ENCODE measurements at regions not wholly inside any gene's neighbourhood (a gene's known extent, or its start where the extent isn't known, plus 50 kb on each side); places are given as distances from the start of the nearest gene placed in this dataset.

GRCh38 chr10:125482108-125482507 is 200.9 kb downstream of the TEX36 start:
- Histone ChIP-seq H3K9me3 (ENCODE audit: control extremely low read depth in 1 of 5, control insufficient read depth in 4 of 5, insufficient read depth in 2 of 5, low read depth in 1 of 5, low read length in 4 of 5) (peaks cover 0 to 1% (median 0%) of the 10 kb centered on the region in 5 experiments), H3K27ac (ENCODE audit: insufficient read depth in 1 of 2, low read depth in 1 of 2, low read length in 2 of 2, poor library complexity in 1 of 2, severe bottlenecking in 2 of 2) (no peak overlapping the region), H3K36me3 (ENCODE audit: control insufficient read depth in 4 of 4, insufficient read depth in 4 of 4, low read length in 3 of 4) (no peaks in the 10 kb centered on the region), H3K27me3 (replicated peaks in 2 of 5; ENCODE audit: control insufficient read depth in 4 of 5, insufficient read depth in 5 of 5, low read length in 4 of 5) (peaks cover 0 to 29% (median 4%) of the 10 kb centered on the region in 5 experiments), H3K4me3 (ENCODE audit: control insufficient read depth in 1 of 7, extremely low read depth in 1 of 7, insufficient read depth in 4 of 7, low read depth in 2 of 7, low read length in 6 of 7) (no peak overlapping the region), H3K4me1 (ENCODE audit: control extremely low read depth in 1 of 4, control insufficient read depth in 4 of 4, insufficient read depth in 4 of 4, low read length in 3 of 4) (no peaks in the 10 kb centered on the region)
- CTCF ChIA-PET: no interaction called here
- no CpG with 5 or more reads among the region's 2 CpGs for whole genome bisulfite sequencing (ENCODE audit: insufficient coverage)
- POLR2A ChIA-PET: no interaction called here
- no peak for DNase-seq

DNA sequence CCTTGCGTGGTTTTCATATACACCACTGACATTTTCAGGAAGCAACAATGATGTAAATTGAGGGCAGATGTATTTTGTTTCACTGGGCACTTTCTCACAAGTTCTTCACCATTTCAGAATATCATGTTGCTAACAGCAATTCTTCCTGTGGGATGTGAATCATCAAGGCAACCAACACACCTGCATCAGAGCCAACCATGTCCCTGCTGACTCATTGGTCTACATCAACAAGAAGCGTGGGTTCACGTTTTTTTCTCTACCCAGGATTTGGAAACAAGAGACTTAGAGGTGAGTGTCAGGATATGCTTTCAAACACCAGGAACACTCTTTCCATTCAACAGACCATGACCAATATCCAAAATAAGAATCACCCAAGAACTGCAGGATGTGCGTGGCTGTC is 203.9 kb downstream of the TEX36 start:
- ChIA-PET POLR2A (no interaction called here), CTCF (no interaction called here)
- Histone ChIP-seq H3K4me1 (ENCODE audit: control extremely low read depth in 1 of 4, control insufficient read depth in 4 of 4, insufficient read depth in 4 of 4, low read length in 3 of 4) (no peaks in the 10 kb centered on the region), H3K9me3 (ENCODE audit: control extremely low read depth in 1 of 5, control insufficient read depth in 4 of 5, insufficient read depth in 2 of 5, low read depth in 1 of 5, low read length in 4 of 5) (no peaks in the 10 kb centered on the region), H3K27me3 (replicated peaks in 2 of 5; ENCODE audit: control insufficient read depth in 4 of 5, insufficient read depth in 5 of 5, low read length in 4 of 5) (peaks cover 0 to 23% (median 6%) of the 10 kb centered on the region in 5 experiments), H3K36me3 (ENCODE audit: control insufficient read depth in 4 of 4, insufficient read depth in 4 of 4, low read length in 3 of 4) (no peaks in the 10 kb centered on the region), H3K4me3 (ENCODE audit: control insufficient read depth in 1 of 7, extremely low read depth in 1 of 7, insufficient read depth in 4 of 7, low read depth in 2 of 7, low read length in 6 of 7) (no peak overlapping the region), H3K27ac (ENCODE audit: insufficient read depth in 1 of 2, low read depth in 1 of 2, low read length in 2 of 2, poor library complexity in 1 of 2, severe bottlenecking in 2 of 2) (no peak overlapping the region)
- WGBS (ENCODE audit: insufficient coverage): 100% methylated on average over 1 of the region's 4 CpGs
- no peak for DNase-seq

DNA sequence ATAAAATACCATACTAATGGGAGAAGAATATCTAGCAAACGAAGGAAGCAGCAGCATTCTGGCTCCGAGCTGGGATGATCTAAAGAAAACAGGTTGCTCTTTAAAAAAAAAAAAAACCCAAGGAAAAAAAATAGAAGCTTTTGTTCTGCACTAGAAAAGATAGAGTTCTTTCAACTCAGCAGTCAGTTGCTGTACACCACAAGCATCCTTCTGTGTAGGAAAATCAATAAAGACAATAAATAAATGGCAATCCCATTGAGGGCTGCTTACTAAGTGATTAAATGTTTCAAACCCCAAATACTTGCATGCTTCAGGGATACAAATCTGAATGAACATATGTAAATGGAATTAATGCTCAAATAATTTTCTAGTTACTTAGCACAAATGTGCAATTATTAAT is 207.1 kb downstream of the TEX36 start:
- H3K27ac ChIP-seq (ENCODE audit: insufficient read depth in 1 of 2, low read depth in 1 of 2, low read length in 2 of 2, poor library complexity in 1 of 2, severe bottlenecking in 2 of 2): no peak overlapping the region
- H3K4me3 ChIP-seq (ENCODE audit: control insufficient read depth in 1 of 7, extremely low read depth in 1 of 7, insufficient read depth in 4 of 7, low read depth in 2 of 7, low read length in 6 of 7): no peak overlapping the region
- H3K36me3 ChIP-seq (ENCODE audit: control insufficient read depth in 4 of 4, insufficient read depth in 4 of 4, low read length in 3 of 4): no peaks in the 10 kb centered on the region
- no peaks in the 10 kb centered on the region for H3K9me3 ChIP-seq (ENCODE audit: control extremely low read depth in 1 of 5, control insufficient read depth in 4 of 5, insufficient read depth in 2 of 5, low read depth in 1 of 5, low read length in 4 of 5)
- no peak for DNase-seq
- H3K27me3 ChIP-seq (replicated peaks in 2 of 5; ENCODE audit: control insufficient read depth in 4 of 5, insufficient read depth in 5 of 5, low read length in 4 of 5): peaks cover 0 to 15% (median 6%) of the 10 kb centered on the region in 5 experiments
- no peaks in the 10 kb centered on the region for H3K4me1 ChIP-seq (ENCODE audit: control extremely low read depth in 1 of 4, control insufficient read depth in 4 of 4, insufficient read depth in 4 of 4, low read length in 3 of 4)
- ChIA-PET CTCF (no interaction called here), POLR2A (no interaction called here)
- WGBS (ENCODE audit: insufficient coverage): no CpG with 5 or more reads among the region's 2 CpGs

DNA sequence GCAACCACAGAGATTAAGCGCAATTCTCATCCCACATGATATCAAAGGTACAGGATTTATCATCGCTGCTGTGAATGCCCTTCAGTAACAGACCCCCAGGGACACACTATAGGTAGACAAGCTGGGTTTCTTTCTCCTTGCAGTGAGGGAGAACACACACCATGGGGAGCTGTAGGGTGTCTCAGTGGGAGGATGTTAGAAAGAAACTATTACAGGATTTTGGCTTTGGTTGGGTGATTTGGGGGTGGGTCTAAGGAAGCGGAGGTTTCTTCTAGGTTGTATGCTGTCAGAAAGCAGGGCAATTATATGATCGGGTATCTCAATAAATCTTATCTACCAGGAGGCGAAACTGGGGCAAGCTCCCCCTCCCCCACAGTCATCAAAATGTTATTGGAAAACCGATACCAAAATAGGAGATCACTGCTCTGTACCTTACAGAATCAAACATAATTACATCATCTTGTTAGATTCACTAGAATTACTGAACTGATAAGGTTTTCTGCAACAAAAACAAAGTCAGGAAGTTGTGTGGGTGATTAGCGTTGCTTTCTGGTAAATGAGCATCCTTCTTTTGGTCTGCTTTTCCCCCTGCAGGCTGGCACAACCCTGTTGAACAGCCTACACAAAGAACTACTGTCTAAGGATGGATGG is 209.7 kb downstream of the TEX36 start:
- CTCF ChIA-PET: no interaction called here
- H3K4me1 ChIP-seq (ENCODE audit: control extremely low read depth in 1 of 4, control insufficient read depth in 4 of 4, insufficient read depth in 4 of 4, low read length in 3 of 4): no peaks in the 10 kb centered on the region
- H3K36me3 ChIP-seq (ENCODE audit: control insufficient read depth in 4 of 4, insufficient read depth in 4 of 4, low read length in 3 of 4): no peaks in the 10 kb centered on the region
- WGBS (ENCODE audit: insufficient coverage): 58% methylated on average over 2 of the region's 7 CpGs
- no peak overlapping the region for H3K27ac ChIP-seq (ENCODE audit: insufficient read depth in 1 of 2, low read depth in 1 of 2, low read length in 2 of 2, poor library complexity in 1 of 2, severe bottlenecking in 2 of 2)
- H3K9me3 ChIP-seq (ENCODE audit: control extremely low read depth in 1 of 5, control insufficient read depth in 4 of 5, insufficient read depth in 2 of 5, low read depth in 1 of 5, low read length in 4 of 5): no peaks in the 10 kb centered on the region
- H3K27me3 ChIP-seq (replicated peaks in 2 of 5; ENCODE audit: control insufficient read depth in 4 of 5, insufficient read depth in 5 of 5, low read length in 4 of 5): peaks cover 0 to 6% (median 3%) of the 10 kb centered on the region in 5 experiments
- no peak for DNase-seq
- POLR2A ChIA-PET: no interaction called here
- no peak overlapping the region for H3K4me3 ChIP-seq (ENCODE audit: control insufficient read depth in 1 of 7, extremely low read depth in 1 of 7, insufficient read depth in 4 of 7, low read depth in 2 of 7, low read length in 6 of 7)

- no peak for DNase-seq
- WGBS (ENCODE audit: insufficient coverage): 100% methylated on average over 3 of the region's 4 CpGs
- Histone ChIP-seq H3K9me3 (ENCODE audit: control extremely low read depth in 1 of 5, control insufficient read depth in 4 of 5, insufficient read depth in 2 of 5, low read depth in 1 of 5, low read length in 4 of 5) (no peaks in the 10 kb centered on the region), H3K4me1 (ENCODE audit: control extremely low read depth in 1 of 4, control insufficient read depth in 4 of 4, insufficient read depth in 4 of 4, low read length in 3 of 4) (no peaks in the 10 kb centered on the region), H3K4me3 (ENCODE audit: control insufficient read depth in 1 of 7, extremely low read depth in 1 of 7, insufficient read depth in 4 of 7, low read depth in 2 of 7, low read length in 6 of 7) (no peak overlapping the region), H3K27ac (ENCODE audit: insufficient read depth in 1 of 2, low read depth in 1 of 2, low read length in 2 of 2, poor library complexity in 1 of 2, severe bottlenecking in 2 of 2) (no peak overlapping the region), H3K36me3 (ENCODE audit: control insufficient read depth in 4 of 4, insufficient read depth in 4 of 4, low read length in 3 of 4) (no peaks in the 10 kb centered on the region), H3K27me3 (replicated peaks in 2 of 5; ENCODE audit: control insufficient read depth in 4 of 5, insufficient read depth in 5 of 5, low read length in 4 of 5) (peaks cover 0 to 4% (median 2%) of the 10 kb centered on the region in 5 experiments)
- ChIA-PET POLR2A (no interaction called here), CTCF (no interaction called here)
Observed at GRCh38 chr10:125472010-125472607, 210.9 kb downstream of the TEX36 start.

DNA sequence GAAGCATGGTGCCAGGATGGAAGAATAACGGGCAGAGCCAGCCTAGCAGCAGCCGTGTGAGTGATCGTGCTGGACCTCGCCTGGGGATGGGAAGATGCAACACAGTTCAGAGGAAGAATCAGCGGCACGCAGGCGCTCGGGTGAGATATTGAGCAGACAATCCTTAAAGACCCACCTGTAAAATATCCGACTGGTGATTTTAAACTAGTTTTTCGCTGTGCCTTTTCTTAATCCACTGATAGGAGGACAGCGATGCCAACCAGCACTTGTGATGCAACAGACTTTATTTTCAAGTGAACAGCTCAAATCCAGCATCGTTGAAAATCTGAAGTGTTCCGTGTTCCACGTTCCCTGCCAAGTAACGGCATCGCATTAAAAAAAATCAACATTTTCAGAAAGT is 214.7 kb downstream of the TEX36 start:
- H3K27me3 ChIP-seq (replicated peaks in 2 of 5; ENCODE audit: control insufficient read depth in 4 of 5, insufficient read depth in 5 of 5, low read length in 4 of 5): peaks cover 0 to 5% (median 0%) of the 10 kb centered on the region in 5 experiments
- H3K27ac ChIP-seq (ENCODE audit: insufficient read depth in 1 of 2, low read depth in 1 of 2, low read length in 2 of 2, poor library complexity in 1 of 2, severe bottlenecking in 2 of 2): no peak overlapping the region
- H3K4me3 ChIP-seq (ENCODE audit: control insufficient read depth in 1 of 7, extremely low read depth in 1 of 7, insufficient read depth in 4 of 7, low read depth in 2 of 7, low read length in 6 of 7): no peak overlapping the region
- ChIA-PET CTCF (no interaction called here), POLR2A (no interaction called here)
- DNase-seq: no peak
- H3K36me3 ChIP-seq (ENCODE audit: control insufficient read depth in 4 of 4, insufficient read depth in 4 of 4, low read length in 3 of 4): no peaks in the 10 kb centered on the region
- H3K9me3 ChIP-seq (ENCODE audit: control extremely low read depth in 1 of 5, control insufficient read depth in 4 of 5, insufficient read depth in 2 of 5, low read depth in 1 of 5, low read length in 4 of 5): no peaks in the 10 kb centered on the region
- H3K4me1 ChIP-seq (ENCODE audit: control extremely low read depth in 1 of 4, control insufficient read depth in 4 of 4, insufficient read depth in 4 of 4, low read length in 3 of 4): no peaks in the 10 kb centered on the region
- 98% methylated on average over 16 of the region's 16 CpGs for WGBS (ENCODE audit: insufficient coverage)

- Histone ChIP-seq H3K36me3 (ENCODE audit: control insufficient read depth in 4 of 4, insufficient read depth in 4 of 4, low read length in 3 of 4) (no peaks in the 10 kb centered on the region), H3K9me3 (ENCODE audit: control extremely low read depth in 1 of 5, control insufficient read depth in 4 of 5, insufficient read depth in 2 of 5, low read depth in 1 of 5, low read length in 4 of 5) (no peaks in the 10 kb centered on the region), H3K4me1 (ENCODE audit: control extremely low read depth in 1 of 4, control insufficient read depth in 4 of 4, insufficient read depth in 4 of 4, low read length in 3 of 4) (peaks cover 0 to 2% (median 0%) of the 10 kb centered on the region in 4 experiments), H3K27me3 (replicated peaks in 2 of 5; ENCODE audit: control insufficient read depth in 4 of 5, insufficient read depth in 5 of 5, low read length in 4 of 5) (peaks cover 0 to 5% (median 0%) of the 10 kb centered on the region in 5 experiments), H3K4me3 (ENCODE audit: control insufficient read depth in 1 of 7, extremely low read depth in 1 of 7, insufficient read depth in 4 of 7, low read depth in 2 of 7, low read length in 6 of 7) (no peak overlapping the region), H3K27ac (ENCODE audit: insufficient read depth in 1 of 2, low read depth in 1 of 2, low read length in 2 of 2, poor library complexity in 1 of 2, severe bottlenecking in 2 of 2) (no peak overlapping the region)
- WGBS (ENCODE audit: insufficient coverage): no CpG with 5 or more reads among the region's 1 CpG
- POLR2A ChIA-PET: no interaction called here
- CTCF ChIA-PET: no interaction called here
- DNase-seq: no peak
Observed at GRCh38 chr10:125466685-125467084, 216.3 kb downstream of the TEX36 start.

All from common myeloid progenitor, CD34-positive (primary cell).